ENCODE measurements at regions not wholly inside any gene's neighbourhood (a gene's known extent, or its start where the extent isn't known, plus 50 kb on each side); places are given as distances from the start of the nearest gene placed in this dataset.

DNA sequence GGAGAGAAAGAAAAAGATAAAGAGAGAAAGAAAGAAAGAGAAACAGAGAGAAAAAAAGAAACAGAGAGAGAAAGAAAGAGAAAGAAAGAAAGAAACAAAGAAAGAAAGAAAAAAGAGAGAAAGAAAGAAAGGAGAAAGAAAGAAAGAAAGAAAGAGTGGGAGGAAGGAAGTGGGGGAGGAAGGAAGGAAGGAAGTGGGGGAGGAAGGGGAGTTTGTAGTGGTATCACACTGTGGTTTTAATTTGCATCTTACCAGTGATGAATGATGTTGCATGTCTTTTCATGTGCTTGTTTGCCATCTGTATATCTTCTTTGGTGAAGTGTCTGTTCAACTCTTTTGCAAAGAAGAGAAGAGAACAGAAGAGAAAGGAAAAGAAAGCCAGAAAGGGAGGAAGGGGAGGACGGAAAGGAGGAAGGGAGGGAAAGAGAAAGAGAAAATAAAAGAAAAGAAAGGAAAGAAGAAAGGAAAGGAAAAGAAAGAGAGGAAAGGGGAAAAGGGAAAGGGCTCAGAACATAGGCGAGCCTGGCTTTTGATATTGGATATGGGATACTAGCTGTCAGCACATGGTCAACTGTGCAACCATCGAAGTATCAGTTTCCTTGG lies 79.2 kb upstream of the FRMD4A start:
- Histone ChIP-seq H3K9ac (ENCODE audit: low read depth, low read length, poor library complexity, severe bottlenecking) (no peak overlapping the region), H3K79me2 (ENCODE audit: insufficient read depth, low read length) (no peaks in the 10 kb centered on the region), H3K4me2 (ENCODE audit: low read depth, low read length, poor library complexity, severe bottlenecking) (no peak overlapping the region), H3K9me2 (replicated peaks; ENCODE audit: low read depth, low read length) (no peaks in the 10 kb centered on the region), H4K20me1 (ENCODE audit: insufficient read depth, low read length, poor library complexity, severe bottlenecking) (no peaks in the 10 kb centered on the region), H3K4me1 (ENCODE audit: insufficient read depth, low read length, poor library complexity, severe bottlenecking) (no peaks in the 10 kb centered on the region), H2AFZ (ENCODE audit: low read length) (no peak overlapping the region), H3K27me3 (ENCODE audit: insufficient read depth, low read length, poor library complexity, severe bottlenecking) (no peaks in the 10 kb centered on the region), H3K4me3 (ENCODE audit: low read length, poor library complexity, severe bottlenecking) (no peak overlapping the region), H3K9me3 (ENCODE audit: insufficient read depth, low read depth, low read length) (no peaks in the 10 kb centered on the region), H3F3A (ENCODE audit: low read depth) (no peaks in the 10 kb centered on the region), H3K36me3 (ENCODE audit: insufficient read depth, low read length) (no peaks in the 10 kb centered on the region)
- TF ChIP-seq, protein P1, sequence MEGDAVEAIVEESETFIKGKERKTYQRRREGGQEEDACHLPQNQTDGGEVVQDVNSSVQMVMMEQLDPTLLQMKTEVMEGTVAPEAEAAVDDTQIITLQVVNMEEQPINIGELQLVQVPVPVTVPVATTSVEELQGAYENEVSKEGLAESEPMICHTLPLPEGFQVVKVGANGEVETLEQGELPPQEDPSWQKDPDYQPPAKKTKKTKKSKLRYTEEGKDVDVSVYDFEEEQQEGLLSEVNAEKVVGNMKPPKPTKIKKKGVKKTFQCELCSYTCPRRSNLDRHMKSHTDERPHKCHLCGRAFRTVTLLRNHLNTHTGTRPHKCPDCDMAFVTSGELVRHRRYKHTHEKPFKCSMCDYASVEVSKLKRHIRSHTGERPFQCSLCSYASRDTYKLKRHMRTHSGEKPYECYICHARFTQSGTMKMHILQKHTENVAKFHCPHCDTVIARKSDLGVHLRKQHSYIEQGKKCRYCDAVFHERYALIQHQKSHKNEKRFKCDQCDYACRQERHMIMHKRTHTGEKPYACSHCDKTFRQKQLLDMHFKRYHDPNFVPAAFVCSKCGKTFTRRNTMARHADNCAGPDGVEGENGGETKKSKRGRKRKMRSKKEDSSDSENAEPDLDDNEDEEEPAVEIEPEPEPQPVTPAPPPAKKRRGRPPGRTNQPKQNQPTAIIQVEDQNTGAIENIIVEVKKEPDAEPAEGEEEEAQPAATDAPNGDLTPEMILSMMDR (conservative IDR thresholded peaks at IDR 0.05; ENCODE audit: low read length) = no peak
- no peak for TF ChIP-seq EZH2phosphoT487 (IDR thresholded peaks at IDR 0.05; ENCODE audit: borderline replicate concordance)

- H3K9ac ChIP-seq (ENCODE audit: low read depth, low read length, poor library complexity, severe bottlenecking) = no peak overlapping the region
- no peaks in the 10 kb centered on the region for H3K9me2 ChIP-seq (replicated peaks; ENCODE audit: low read depth, low read length)
- no peaks in the 10 kb centered on the region for H3K79me2 ChIP-seq (ENCODE audit: insufficient read depth, low read length)
- no peaks in the 10 kb centered on the region for H4K20me1 ChIP-seq (ENCODE audit: insufficient read depth, low read length, poor library complexity, severe bottlenecking)
- no peaks in the 10 kb centered on the region for H3K9me3 ChIP-seq (ENCODE audit: insufficient read depth, low read depth, low read length)
- H3K4me1 ChIP-seq (ENCODE audit: insufficient read depth, low read length, poor library complexity, severe bottlenecking) = no peaks in the 10 kb centered on the region
- no peaks in the 10 kb centered on the region for H3K27me3 ChIP-seq (ENCODE audit: insufficient read depth, low read length, poor library complexity, severe bottlenecking)
- no peaks in the 10 kb centered on the region for H3F3A ChIP-seq (ENCODE audit: low read depth)
- TF ChIP-seq, protein P1 (conservative IDR thresholded peaks at IDR 0.05; ENCODE audit: low read length) = no peak
- no peak for TF ChIP-seq EZH2phosphoT487 (IDR thresholded peaks at IDR 0.05; ENCODE audit: borderline replicate concordance)
- no peak overlapping the region for H3K4me2 ChIP-seq (ENCODE audit: low read depth, low read length, poor library complexity, severe bottlenecking)
- no peak overlapping the region for H3K4me3 ChIP-seq (ENCODE audit: low read length, poor library complexity, severe bottlenecking)
- H3K36me3 ChIP-seq (ENCODE audit: insufficient read depth, low read length) = no peaks in the 10 kb centered on the region
- no peak overlapping the region for H2AFZ ChIP-seq (ENCODE audit: low read length)
These were observed 78.5 kb upstream of the FRMD4A start for GRCh38 chr10:14409247-14409646.

GRCh38 chr10:14408139-14408538 lies 77.4 kb upstream of the FRMD4A start:
- Histone ChIP-seq H4K20me1 (ENCODE audit: insufficient read depth, low read length, poor library complexity, severe bottlenecking) (no peaks in the 10 kb centered on the region), H3K27me3 (ENCODE audit: insufficient read depth, low read length, poor library complexity, severe bottlenecking) (no peaks in the 10 kb centered on the region), H2AFZ (ENCODE audit: low read length) (no peak overlapping the region), H3K4me1 (ENCODE audit: insufficient read depth, low read length, poor library complexity, severe bottlenecking) (no peaks in the 10 kb centered on the region), H3K9me2 (replicated peaks; ENCODE audit: low read depth, low read length) (no peaks in the 10 kb centered on the region), H3K9ac (ENCODE audit: low read depth, low read length, poor library complexity, severe bottlenecking) (no peak overlapping the region), H3F3A (ENCODE audit: low read depth) (no peaks in the 10 kb centered on the region), H3K4me3 (ENCODE audit: low read length, poor library complexity, severe bottlenecking) (no peak overlapping the region), H3K9me3 (ENCODE audit: insufficient read depth, low read depth, low read length) (no peaks in the 10 kb centered on the region), H3K4me2 (ENCODE audit: low read depth, low read length, poor library complexity, severe bottlenecking) (no peak overlapping the region), H3K36me3 (ENCODE audit: insufficient read depth, low read length) (no peaks in the 10 kb centered on the region), H3K79me2 (ENCODE audit: insufficient read depth, low read length) (no peaks in the 10 kb centered on the region)
- no peak for TF ChIP-seq EZH2phosphoT487 (IDR thresholded peaks at IDR 0.05; ENCODE audit: borderline replicate concordance)
- TF ChIP-seq, protein P1 (conservative IDR thresholded peaks at IDR 0.05; ENCODE audit: low read length) = no peak

All from Loucy (cell line).